Peyer's patch (tissue), 4 donors: ENCODE measurements at regions not wholly inside any gene's neighbourhood (a gene's known extent, or its start where the extent isn't known, plus 50 kb on each side); places are given as distances from the start of the nearest gene placed in this dataset.

Experiments
- POLR2A ChIP-seq, 2 donors: fragments of 450-650 bp; IDR thresholded peaks; one replicate each; pipeline ENCODE4 v1.5.1; 2017; ENCODE audit warnings: antibody characterized with exemption in 2 of 2, mild to moderate bottlenecking in 2 of 2, moderate library complexity in 2 of 2
- TF ChIP-seq, protein P1 (sequence below), 6 experiments: fragments of 450-650 bp in 4 of 6; fragments of 200-600 bp in 2 of 6; sonication (generic) in 1 of 6; IDR thresholded peaks; one replicate each; pipeline ENCODE4 v1.5.1; 2017 to 2019; ENCODE audit warnings: antibody characterized with exemption in 6 of 6, mild to moderate bottlenecking in 3 of 6, moderate library complexity in 1 of 6

- TF ChIP-seq, protein P1, sequence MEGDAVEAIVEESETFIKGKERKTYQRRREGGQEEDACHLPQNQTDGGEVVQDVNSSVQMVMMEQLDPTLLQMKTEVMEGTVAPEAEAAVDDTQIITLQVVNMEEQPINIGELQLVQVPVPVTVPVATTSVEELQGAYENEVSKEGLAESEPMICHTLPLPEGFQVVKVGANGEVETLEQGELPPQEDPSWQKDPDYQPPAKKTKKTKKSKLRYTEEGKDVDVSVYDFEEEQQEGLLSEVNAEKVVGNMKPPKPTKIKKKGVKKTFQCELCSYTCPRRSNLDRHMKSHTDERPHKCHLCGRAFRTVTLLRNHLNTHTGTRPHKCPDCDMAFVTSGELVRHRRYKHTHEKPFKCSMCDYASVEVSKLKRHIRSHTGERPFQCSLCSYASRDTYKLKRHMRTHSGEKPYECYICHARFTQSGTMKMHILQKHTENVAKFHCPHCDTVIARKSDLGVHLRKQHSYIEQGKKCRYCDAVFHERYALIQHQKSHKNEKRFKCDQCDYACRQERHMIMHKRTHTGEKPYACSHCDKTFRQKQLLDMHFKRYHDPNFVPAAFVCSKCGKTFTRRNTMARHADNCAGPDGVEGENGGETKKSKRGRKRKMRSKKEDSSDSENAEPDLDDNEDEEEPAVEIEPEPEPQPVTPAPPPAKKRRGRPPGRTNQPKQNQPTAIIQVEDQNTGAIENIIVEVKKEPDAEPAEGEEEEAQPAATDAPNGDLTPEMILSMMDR (IDR thresholded peaks at IDR 0.05), result no peak
- TF ChIP-seq POLR2A (IDR thresholded peaks at IDR 0.05), result no peak
Observed at GRCh38 chr4:57691370-57691769, 581.2 kb upstream of the IGFBP7 start.
